K562 (cell line): ENCODE measurements at regions not wholly inside any gene's neighbourhood (a gene's known extent, or its start where the extent isn't known, plus 50 kb on each side); places are given as distances from the start of the nearest gene placed in this dataset.

Experiments used
- ATAC-seq: fragments of 200-7000 bp; cut with Tn5 transposase; 3 replicates; pipeline ENCODE4 v1.9.1; 2020; ENCODE audit warnings: moderate library complexity
- BruUV-seq: library from RNA; stranded (reverse); fragments of 400-500 nt; replicated peaks from 2 replicates; lab custom pipeline; 2021; lab: Mats Ljungman, UMichigan
- CTCF ChIA-PET: fragments of 300-600 bp; formaldehyde crosslinking; extraction: SDS; loops from one replicate; lab custom pipeline; 2021; ENCODE audit warnings: low intra/inter-chr PET ratio; lab: Yijun Ruan, JAX
- POLR2A ChIA-PET: fragments of 300-600, 350-650 bp; sonication (Branson Sonifier 250); formaldehyde crosslinking; extraction: SDS; loops from one replicate; lab custom pipeline; 2021; ENCODE audit warnings: antibody characterized with exemption, inconsistent platforms; lab: Yijun Ruan, JAX
- DNase-seq, 4 experiments: peaks; one replicate each; pipeline versions ENCODE4 v3.0.0 to v3.0.0-alpha.2; 2011 to 2018; ENCODE audit warnings: low spot score in 3 of 4, mixed read lengths in 3 of 4; ENCODE audit errors: extremely low read depth in 1 of 4
- FAIRE-seq: peaks from 2 replicates; lab custom pipeline; 2011; peaks lifted over from hg19 to GRCh38; lab: Jason Lieb, UNC
- H2AFZ ChIP-seq: 2 replicates; pipeline ENCODE4 v1.6.0; 2011; ENCODE audit warnings: low read depth, low read length, control low read depth, inconsistent platforms
- H3K27ac ChIP-seq: fragments of 200-600 bp; 3 replicates; pipeline ENCODE4 v1.8.0; 2011; ENCODE audit warnings: low read depth, mild to moderate bottlenecking, control low read depth, inconsistent platforms, low read length, moderate library complexity, mixed read lengths; ENCODE audit errors: extremely low read depth
- H3K27me3 ChIP-seq, 2 experiments: fragments of 300-600 bp in 1 of 2; 2 replicates in 1 of 2; 3 replicates in 1 of 2; pipeline versions ENCODE4 v1.6.0 to v1.8.0; 2011; ENCODE audit warnings: inconsistent platforms in 2 of 2, low read length in 2 of 2, mild to moderate bottlenecking in 1 of 2, mixed read lengths in 1 of 2, moderate library complexity in 1 of 2; ENCODE audit not compliant: control insufficient read depth in 2 of 2, insufficient read depth in 2 of 2
- H3K36me3 ChIP-seq: fragments of 300-600 bp; 3 replicates; pipeline ENCODE4 v1.8.0; 2011; ENCODE audit warnings: mild to moderate bottlenecking, low read length, inconsistent platforms; ENCODE audit not compliant: control insufficient read depth, insufficient read depth
- H3K4me1 ChIP-seq, 2 experiments: fragments of 200-600 bp in 1 of 2; replicated peaks in 1 of 2; 2 replicates in 1 of 2; 3 replicates in 1 of 2; pipeline versions ENCODE4 v1.5.1 to v1.8.0; 2011; ENCODE audit warnings: inconsistent platforms in 2 of 2, low read length in 2 of 2, mild to moderate bottlenecking in 1 of 2, mixed read lengths in 1 of 2, moderate library complexity in 1 of 2; ENCODE audit not compliant: control insufficient read depth in 2 of 2, insufficient read depth in 2 of 2
- H3K4me2 ChIP-seq: 2 replicates; pipeline ENCODE4 v1.6.1; 2011; ENCODE audit warnings: low read length, control low read depth, inconsistent platforms, mixed read lengths; ENCODE audit not compliant: insufficient read depth
- H3K4me3 ChIP-seq: fragments of 200-600 bp; sonication (generic), shearing (Covaris generic); 2 replicates; pipeline ENCODE4 v1.5.1; 2016; ENCODE audit warnings: control low read depth, inconsistent platforms
- H3K79me2 ChIP-seq: fragments of 200-600 bp; 3 replicates; pipeline ENCODE4 v1.8.0; 2011; ENCODE audit warnings: low read length, inconsistent platforms; ENCODE audit not compliant: control insufficient read depth, insufficient read depth
- H3K9ac ChIP-seq, 2 experiments: 2 replicates each; pipeline versions ENCODE4 v1.6.0 to v1.6.1; 2011; ENCODE audit warnings: low read depth in 2 of 2, low read length in 2 of 2, control low read depth in 1 of 2, inconsistent platforms in 1 of 2, mild to moderate bottlenecking in 1 of 2, mixed read lengths in 1 of 2; ENCODE audit not compliant: insufficient read depth in 1 of 2
- H3K9me1 ChIP-seq: one replicate; pipeline ENCODE4 v1.6.0; 2011; ENCODE audit warnings: inconsistent platforms, mild to moderate bottlenecking, low read length, moderate library complexity; ENCODE audit not compliant: control insufficient read depth, insufficient read depth
- H3K9me3 ChIP-seq: replicated peaks from 2 replicates; pipeline ENCODE4 v1.5.1; 2011; ENCODE audit warnings: low read depth, low read length, inconsistent platforms; ENCODE audit not compliant: control insufficient read depth, insufficient read depth
- H4K20me1 ChIP-seq: replicated peaks from 2 replicates; pipeline ENCODE4 v1.6.1; 2011; ENCODE audit warnings: low read length, inconsistent platforms, mixed read lengths; ENCODE audit not compliant: control insufficient read depth, insufficient read depth
- AFF1 ChIP-seq, 2 experiments: fragments of 450-650 bp; IDR thresholded peaks; 2 replicates each; pipeline ENCODE4 v1.6.1; 2018; ENCODE audit warnings: mild to moderate bottlenecking in 2 of 2, low read depth in 1 of 2; ENCODE audit not compliant: partially characterized antibody in 2 of 2
- MAFG ChIP-seq: fragments of 450-650 bp; conservative IDR thresholded peaks from 2 replicates; pipeline ENCODE4 v1.6.1; 2016; ENCODE audit warnings: missing genetic modification characterization, missing compliant biosample characterization
- TFE3 ChIP-seq: fragments of 450-650 bp; formaldehyde crosslinking; IDR thresholded peaks from 2 replicates; pipeline ENCODE4 v1.4.0; 2020; ENCODE audit warnings: mild to moderate bottlenecking, mixed read lengths
- ZBTB17 ChIP-seq: fragments of 450-650 bp; formaldehyde crosslinking; IDR thresholded peaks from 2 replicates; pipeline ENCODE4 v1.4.0; 2020; ENCODE audit warnings: mild to moderate bottlenecking
- WGBS: fragments of 100-300 bp; shearing (Covaris generic); methylation state at CpG from one replicate; pipeline ENCODE4 v1.1.6; 2016; ENCODE audit warnings: low coverage, mixed read lengths; ENCODE audit not compliant: insufficient coverage; ENCODE audit errors: missing lambda C conversion rate; 5-methylcytosine and 5-hydroxymethylcytosine counted together
- in situ Hi-C: fragments of 300-500 bp; cut with MboI; formaldehyde crosslinking; loops from 4 replicates; pipeline ENCODE4 v1.15.0; 2018; ENCODE audit warnings: inconsistent platforms, mixed read lengths
- intact Hi-C: fragments of 100-400 bp; cut with micrococcal nuclease; formaldehyde crosslinking; loops from 2 replicates; pipeline ENCODE4 v1.14.2; 2022
- TF ChIP-seq, protein P1 (sequence below): fragments of 450-650 bp; formaldehyde crosslinking; IDR thresholded peaks from 2 replicates; pipeline ENCODE4 v1.4.0; 2020; ENCODE audit warnings: mild to moderate bottlenecking, moderate library complexity
- TF ChIP-seq, protein P2 (sequence below): fragments of 450-650 bp; IDR thresholded peaks from 2 replicates; pipeline ENCODE4 v1.6.1; 2014; ENCODE audit warnings: low read depth, mild to moderate bottlenecking, moderate library complexity, borderline replicate concordance

GRCh38 chr15:46278486-46279090 lies 643.8 kb downstream of the SQOR start:
- ATAC-seq, result no peak
- CTCF ChIA-PET, result no interaction called here
- H3K36me3 ChIP-seq, result no peaks in the 10 kb centered on the region
- H3K27ac ChIP-seq, result no peak overlapping the region
- intact Hi-C loops, result no loop called here
- BruUV-seq, result no TSS peak
- in situ Hi-C loops, result no loop called here
- no peaks in the 10 kb centered on the region for H3K9me3 ChIP-seq
- H3K27me3 ChIP-seq, result no peaks in the 10 kb centered on the region
- H3K9me1 ChIP-seq, result no peaks in the 10 kb centered on the region
- no peak for FAIRE-seq
- no peak overlapping the region for H3K4me2 ChIP-seq
- TF ChIP-seq, protein P1, sequence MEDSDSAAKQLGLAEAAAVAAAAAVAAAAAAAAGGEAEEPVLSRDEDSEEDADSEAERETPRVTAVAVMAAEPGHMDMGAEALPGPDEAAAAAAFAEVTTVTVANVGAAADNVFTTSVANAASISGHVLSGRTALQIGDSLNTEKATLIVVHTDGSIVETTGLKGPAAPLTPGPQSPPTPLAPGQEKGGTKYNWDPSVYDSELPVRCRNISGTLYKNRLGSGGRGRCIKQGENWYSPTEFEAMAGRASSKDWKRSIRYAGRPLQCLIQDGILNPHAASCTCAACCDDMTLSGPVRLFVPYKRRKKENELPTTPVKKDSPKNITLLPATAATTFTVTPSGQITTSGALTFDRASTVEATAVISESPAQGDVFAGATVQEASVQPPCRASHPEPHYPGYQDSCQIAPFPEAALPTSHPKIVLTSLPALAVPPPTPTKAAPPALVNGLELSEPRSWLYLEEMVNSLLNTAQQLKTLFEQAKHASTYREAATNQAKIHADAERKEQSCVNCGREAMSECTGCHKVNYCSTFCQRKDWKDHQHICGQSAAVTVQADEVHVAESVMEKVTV, result no peak
- no peak for TF ChIP-seq TFE3 (CRISPR knock-in tag)
- no peak for TF ChIP-seq ZBTB17 (CRISPR knock-in tag)
- TF ChIP-seq, protein P2, sequence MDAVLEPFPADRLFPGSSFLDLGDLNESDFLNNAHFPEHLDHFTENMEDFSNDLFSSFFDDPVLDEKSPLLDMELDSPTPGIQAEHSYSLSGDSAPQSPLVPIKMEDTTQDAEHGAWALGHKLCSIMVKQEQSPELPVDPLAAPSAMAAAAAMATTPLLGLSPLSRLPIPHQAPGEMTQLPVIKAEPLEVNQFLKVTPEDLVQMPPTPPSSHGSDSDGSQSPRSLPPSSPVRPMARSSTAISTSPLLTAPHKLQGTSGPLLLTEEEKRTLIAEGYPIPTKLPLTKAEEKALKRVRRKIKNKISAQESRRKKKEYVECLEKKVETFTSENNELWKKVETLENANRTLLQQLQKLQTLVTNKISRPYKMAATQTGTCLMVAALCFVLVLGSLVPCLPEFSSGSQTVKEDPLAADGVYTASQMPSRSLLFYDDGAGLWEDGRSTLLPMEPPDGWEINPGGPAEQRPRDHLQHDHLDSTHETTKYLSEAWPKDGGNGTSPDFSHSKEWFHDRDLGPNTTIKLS, result no peak
- no peak for TF ChIP-seq AFF1 (IDR thresholded peaks at IDR 0.05; ENCODE audit: low read depth in 1 of 2, partially characterized antibody in 2 of 2)
- TF ChIP-seq MAFG, result no peak
- no peak for DNase-seq
- 0% methylated on average over 5 of the region's 5 CpGs for WGBS
- H3K4me3 ChIP-seq, result no peak overlapping the region
- H3K9ac ChIP-seq, result no peak overlapping the region
- POLR2A ChIA-PET, result no interaction called here
- H4K20me1 ChIP-seq, result no peaks in the 10 kb centered on the region
- no peaks in the 10 kb centered on the region for H3K4me1 ChIP-seq
- H2AFZ ChIP-seq, result no peak overlapping the region
- no peaks in the 10 kb centered on the region for H3K79me2 ChIP-seq
